ENCODE measurements at regions not wholly inside any gene's neighbourhood (a gene's known extent, or its start where the extent isn't known, plus 50 kb on each side); places are given as distances from the start of the nearest gene placed in this dataset.

DNA sequence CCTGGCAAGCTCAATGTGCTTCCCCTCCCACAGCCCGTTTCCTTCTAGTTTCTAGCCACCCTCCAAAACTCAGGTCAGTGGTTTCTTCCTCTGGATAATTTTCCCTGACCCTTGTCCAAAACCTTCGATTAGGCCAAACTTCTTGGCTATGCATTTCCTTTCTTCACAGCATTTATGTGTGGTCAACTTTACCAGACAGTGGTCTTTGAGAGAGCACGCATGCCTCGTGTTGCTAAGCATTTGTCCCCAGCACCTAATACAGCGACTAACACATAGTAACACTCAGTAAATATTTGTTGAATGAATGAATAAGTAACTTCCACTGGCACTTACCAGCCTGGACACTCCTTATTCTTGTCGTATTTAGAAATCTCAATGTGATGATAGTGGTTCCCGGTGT lies 610.7 kb downstream of the PLPP3 start:
- TF ChIP-seq, protein P1, sequence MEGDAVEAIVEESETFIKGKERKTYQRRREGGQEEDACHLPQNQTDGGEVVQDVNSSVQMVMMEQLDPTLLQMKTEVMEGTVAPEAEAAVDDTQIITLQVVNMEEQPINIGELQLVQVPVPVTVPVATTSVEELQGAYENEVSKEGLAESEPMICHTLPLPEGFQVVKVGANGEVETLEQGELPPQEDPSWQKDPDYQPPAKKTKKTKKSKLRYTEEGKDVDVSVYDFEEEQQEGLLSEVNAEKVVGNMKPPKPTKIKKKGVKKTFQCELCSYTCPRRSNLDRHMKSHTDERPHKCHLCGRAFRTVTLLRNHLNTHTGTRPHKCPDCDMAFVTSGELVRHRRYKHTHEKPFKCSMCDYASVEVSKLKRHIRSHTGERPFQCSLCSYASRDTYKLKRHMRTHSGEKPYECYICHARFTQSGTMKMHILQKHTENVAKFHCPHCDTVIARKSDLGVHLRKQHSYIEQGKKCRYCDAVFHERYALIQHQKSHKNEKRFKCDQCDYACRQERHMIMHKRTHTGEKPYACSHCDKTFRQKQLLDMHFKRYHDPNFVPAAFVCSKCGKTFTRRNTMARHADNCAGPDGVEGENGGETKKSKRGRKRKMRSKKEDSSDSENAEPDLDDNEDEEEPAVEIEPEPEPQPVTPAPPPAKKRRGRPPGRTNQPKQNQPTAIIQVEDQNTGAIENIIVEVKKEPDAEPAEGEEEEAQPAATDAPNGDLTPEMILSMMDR (IDR thresholded peaks at IDR 0.05; ENCODE audit: insufficient read depth, low read length), result no peak
- TF ChIP-seq POLR2AphosphoS5 (IDR thresholded peaks at IDR 0.05; ENCODE audit: low read depth) (no peak), REST (IDR thresholded peaks at IDR 0.05; ENCODE audit: insufficient replicate concordance, low read depth) (no peak), SPI1 (IDR thresholded peaks at IDR 0.05; ENCODE audit: borderline replicate concordance, low read depth) (no peak)
